ENCODE measurements at regions not wholly inside any gene's neighbourhood (a gene's known extent, or its start where the extent isn't known, plus 50 kb on each side); places are given as distances from the start of the nearest gene placed in this dataset.

GRCh38 chr12:74689071-74689655, 151.5 kb downstream of the ATXN7L3B start (continued):
- TF ChIP-seq RAD21 (IDR thresholded peaks at IDR 0.05; ENCODE audit: insufficient read depth, low read depth, low read length) = peak; percentile 52
- no peak for TF ChIP-seq SUZ12 (IDR thresholded peaks at IDR 0.05; ENCODE audit: unreplicated experiment)
- no peak for TF ChIP-seq YBX1 (IDR thresholded peaks at IDR 0.05)

DNA sequence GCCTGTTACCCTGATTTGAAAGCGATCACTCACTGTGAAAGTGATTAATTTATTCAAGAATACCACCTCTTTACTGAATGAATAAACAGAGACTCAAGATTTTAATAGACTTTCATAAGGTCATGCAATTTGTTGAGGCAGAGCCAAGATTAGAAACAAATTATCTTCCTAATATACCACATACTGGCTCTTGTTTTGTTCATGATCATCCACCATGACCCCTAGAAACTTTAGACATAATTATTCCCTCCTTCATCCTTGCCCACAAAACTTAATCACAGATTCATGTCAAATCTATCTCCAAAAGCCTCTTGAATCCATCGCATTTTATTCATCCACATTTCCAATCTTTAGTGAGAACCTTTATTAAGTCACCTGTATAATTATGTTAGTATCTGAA, 152.3 kb downstream of the ATXN7L3B start:
- no peak for TF ChIP-seq BCLAF1 (IDR thresholded peaks at IDR 0.05)
- TF ChIP-seq, protein P1, sequence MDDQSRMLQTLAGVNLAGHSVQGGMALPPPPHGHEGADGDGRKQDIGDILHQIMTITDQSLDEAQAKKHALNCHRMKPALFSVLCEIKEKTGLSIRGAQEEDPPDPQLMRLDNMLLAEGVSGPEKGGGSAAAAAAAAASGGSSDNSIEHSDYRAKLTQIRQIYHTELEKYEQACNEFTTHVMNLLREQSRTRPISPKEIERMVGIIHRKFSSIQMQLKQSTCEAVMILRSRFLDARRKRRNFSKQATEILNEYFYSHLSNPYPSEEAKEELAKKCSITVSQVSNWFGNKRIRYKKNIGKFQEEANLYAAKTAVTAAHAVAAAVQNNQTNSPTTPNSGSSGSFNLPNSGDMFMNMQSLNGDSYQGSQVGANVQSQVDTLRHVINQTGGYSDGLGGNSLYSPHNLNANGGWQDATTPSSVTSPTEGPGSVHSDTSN (IDR thresholded peaks at IDR 0.05; ENCODE audit: insufficient replicate concordance, low read depth, low read length) = no peak
- no peak for TF ChIP-seq RAD51 (IDR thresholded peaks at IDR 0.05)
- no peak for TF ChIP-seq NFYA (IDR thresholded peaks at IDR 0.05; ENCODE audit: borderline replicate concordance, low read depth, low read length)
- peak; percentile 50; the same call in 1 of the 2 replicates for TF ChIP-seq PAX5 (IDR thresholded peaks at IDR 0.05; ENCODE audit: borderline replicate concordance, low read depth, low read length)
- TF ChIP-seq SMAD5 (IDR thresholded peaks at IDR 0.05; ENCODE audit: low read depth) = no peak
- no peak for TF ChIP-seq RB1 (IDR thresholded peaks at IDR 0.05; ENCODE audit: borderline replicate concordance)
- no peak for TF ChIP-seq IRF3 (IDR thresholded peaks at IDR 0.05)
- no peak for TF ChIP-seq ASH2L (IDR thresholded peaks at IDR 0.05; ENCODE audit: borderline replicate concordance, low read depth)
- no peak for TF ChIP-seq RUNX3 (IDR thresholded peaks at IDR 0.05; ENCODE audit: low read length)
- TF ChIP-seq MTA2 (IDR thresholded peaks at IDR 0.05; ENCODE audit: low read depth) = peak; percentile 53
- no peak for TF ChIP-seq IRF4 (IDR thresholded peaks at IDR 0.05; ENCODE audit: low read depth, low read length)
- TF ChIP-seq NR2F1 (conservative IDR thresholded peaks at IDR 0.05) = no peak
- TF ChIP-seq CHD2 (IDR thresholded peaks at IDR 0.05; ENCODE audit: borderline replicate concordance, low read depth, low read length) = no peak
- no peak for TF ChIP-seq STAT1 (conservative IDR thresholded peaks at IDR 0.05)
- TF ChIP-seq CBX3 (IDR thresholded peaks at IDR 0.05; ENCODE audit: borderline replicate concordance, low read depth) = no peak
- TF ChIP-seq CBX5 (IDR thresholded peaks at IDR 0.05; ENCODE audit: low read depth) = no peak
- CTCF ChIA-PET = interaction anchor here (0.8 to 2.4 kb wide), 9 partner anchors 8 to 1766 kb away, joined by 3 to 11 read pairs (median 4); no protein-coding TSS in a partner anchor

More for the DNA sequence above, 152.3 kb downstream of the ATXN7L3B start:
- Histone ChIP-seq H3K4me3 (no peak overlapping the region), H3K4me1 (ENCODE audit: control insufficient read depth, insufficient read depth, low read length) (no peaks in the 10 kb centered on the region), H3K27me3 (replicated peaks in 1 of 2; ENCODE audit: control insufficient read depth in 2 of 2, insufficient read depth in 2 of 2, low read length in 1 of 2) (no peaks in the 10 kb centered on the region), H4K20me1 (ENCODE audit: control insufficient read depth, insufficient read depth) (no peaks in the 10 kb centered on the region), H2AFZ (ENCODE audit: control insufficient read depth, low read depth, low read length) (no peak overlapping the region), H3K36me3 (ENCODE audit: control insufficient read depth in 2 of 2, insufficient read depth in 2 of 2, low read length in 1 of 2) (no peaks in the 10 kb centered on the region), H3K9ac (ENCODE audit: control insufficient read depth, insufficient read depth, low read length) (no peak overlapping the region), H3K27ac (ENCODE audit: control insufficient read depth, insufficient read depth) (no peak overlapping the region), H3K9me3 (replicated peaks; ENCODE audit: control insufficient read depth, insufficient read depth, low read length) (no peaks in the 10 kb centered on the region), H3K79me2 (ENCODE audit: control insufficient read depth, insufficient read depth, low read length) (no peaks in the 10 kb centered on the region), H3K4me2 (ENCODE audit: control insufficient read depth, insufficient read depth) (no peak overlapping the region)
- POLR2A ChIA-PET = no interaction called here
- in situ Hi-C loops (cut with MboI) = loop anchor here (25.0 kb wide), 1 partner anchor 797 kb away; the partner anchor contains the start of gene GLIPR1
- intact Hi-C loops (cut with micrococcal nuclease; ENCODE audit: unreplicated experiment) = loop anchor here (1.0 kb wide), 1 partner anchor 599 kb away; no protein-coding TSS in a partner anchor
- WGBS (ENCODE audit: insufficient coverage, insufficient replicate concordance, low lambda C conversion rate, missing lambda C conversion rate) = 37% methylated on average over 2 of the region's 2 CpGs
- DNase-seq (ENCODE audit: low read depth, low spot score) = no peak
- SMC1A ChIA-PET (ENCODE audit: uncharacterized antibody, unreplicated experiment) = interaction anchor here (1.3 to 1.9 kb wide), 3 partner anchors 9 to 598 kb away, joined by 3 to 8 read pairs (median 3); no protein-coding TSS in a partner anchor
- no peak for FAIRE-seq
- BruUV-seq (replicated peaks) = no TSS peak
- RAD21 ChIA-PET (ENCODE audit: unreplicated experiment) = interaction anchor here (0.6 to 1.2 kb wide), 4 partner anchors 398 to 817 kb away, joined by 3 to 7 read pairs (median 4); partner anchors contain the start of gene GLIPR1L1
- ATAC-seq = peak; percentile 15; the same call in 1 of the 3 replicates
